NB4 (cell line): ENCODE measurements at regions not wholly inside any gene's neighbourhood (a gene's known extent, or its start where the extent isn't known, plus 50 kb on each side); places are given as distances from the start of the nearest gene placed in this dataset.

Experiments
- DNase-seq: peaks from one replicate; pipeline ENCODE4 v3.0.0; 2010; ENCODE audit warnings: low read depth
- H3K4me3 ChIP-seq: one replicate; pipeline ENCODE4 v1.5.1; 2011; ENCODE audit warnings: mild to moderate bottlenecking, low read depth, low read length, moderate library complexity
- MAX ChIP-seq: IDR thresholded peaks from 2 replicates; pipeline ENCODE4 v1.6.1; 2011; ENCODE audit warnings: low read depth, low read length
- MYC ChIP-seq: IDR thresholded peaks from 2 replicates; pipeline ENCODE4 v1.6.1; 2011; ENCODE audit warnings: low read depth, low read length
- POLR2A ChIP-seq: IDR thresholded peaks from 2 replicates; pipeline ENCODE4 v1.6.1; 2011; ENCODE audit warnings: mild to moderate bottlenecking; ENCODE audit not compliant: insufficient read length; ENCODE audit errors: extremely low read depth
- TF ChIP-seq, protein P1 (sequence below): IDR thresholded peaks from one replicate; pipeline ENCODE4 v1.5.1; 2012; ENCODE audit warnings: low read depth, low read length

GRCh38 chr4:28226962-28227361 lies 1366.3 kb downstream of the STIM2 start:
- no peak for DNase-seq
- H3K4me3 ChIP-seq = no peak overlapping the region
- TF ChIP-seq MYC (no peak), POLR2A (no peak), MAX (no peak)
- TF ChIP-seq, protein P1, sequence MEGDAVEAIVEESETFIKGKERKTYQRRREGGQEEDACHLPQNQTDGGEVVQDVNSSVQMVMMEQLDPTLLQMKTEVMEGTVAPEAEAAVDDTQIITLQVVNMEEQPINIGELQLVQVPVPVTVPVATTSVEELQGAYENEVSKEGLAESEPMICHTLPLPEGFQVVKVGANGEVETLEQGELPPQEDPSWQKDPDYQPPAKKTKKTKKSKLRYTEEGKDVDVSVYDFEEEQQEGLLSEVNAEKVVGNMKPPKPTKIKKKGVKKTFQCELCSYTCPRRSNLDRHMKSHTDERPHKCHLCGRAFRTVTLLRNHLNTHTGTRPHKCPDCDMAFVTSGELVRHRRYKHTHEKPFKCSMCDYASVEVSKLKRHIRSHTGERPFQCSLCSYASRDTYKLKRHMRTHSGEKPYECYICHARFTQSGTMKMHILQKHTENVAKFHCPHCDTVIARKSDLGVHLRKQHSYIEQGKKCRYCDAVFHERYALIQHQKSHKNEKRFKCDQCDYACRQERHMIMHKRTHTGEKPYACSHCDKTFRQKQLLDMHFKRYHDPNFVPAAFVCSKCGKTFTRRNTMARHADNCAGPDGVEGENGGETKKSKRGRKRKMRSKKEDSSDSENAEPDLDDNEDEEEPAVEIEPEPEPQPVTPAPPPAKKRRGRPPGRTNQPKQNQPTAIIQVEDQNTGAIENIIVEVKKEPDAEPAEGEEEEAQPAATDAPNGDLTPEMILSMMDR = no peak

- DNase-seq = no peak
- TF ChIP-seq POLR2A (no peak), MAX (no peak), MYC (no peak)
- H3K4me3 ChIP-seq = no peak overlapping the region
Observed at GRCh38 chr4:28227764-28228163, 1367.1 kb downstream of the STIM2 start.

DNA sequence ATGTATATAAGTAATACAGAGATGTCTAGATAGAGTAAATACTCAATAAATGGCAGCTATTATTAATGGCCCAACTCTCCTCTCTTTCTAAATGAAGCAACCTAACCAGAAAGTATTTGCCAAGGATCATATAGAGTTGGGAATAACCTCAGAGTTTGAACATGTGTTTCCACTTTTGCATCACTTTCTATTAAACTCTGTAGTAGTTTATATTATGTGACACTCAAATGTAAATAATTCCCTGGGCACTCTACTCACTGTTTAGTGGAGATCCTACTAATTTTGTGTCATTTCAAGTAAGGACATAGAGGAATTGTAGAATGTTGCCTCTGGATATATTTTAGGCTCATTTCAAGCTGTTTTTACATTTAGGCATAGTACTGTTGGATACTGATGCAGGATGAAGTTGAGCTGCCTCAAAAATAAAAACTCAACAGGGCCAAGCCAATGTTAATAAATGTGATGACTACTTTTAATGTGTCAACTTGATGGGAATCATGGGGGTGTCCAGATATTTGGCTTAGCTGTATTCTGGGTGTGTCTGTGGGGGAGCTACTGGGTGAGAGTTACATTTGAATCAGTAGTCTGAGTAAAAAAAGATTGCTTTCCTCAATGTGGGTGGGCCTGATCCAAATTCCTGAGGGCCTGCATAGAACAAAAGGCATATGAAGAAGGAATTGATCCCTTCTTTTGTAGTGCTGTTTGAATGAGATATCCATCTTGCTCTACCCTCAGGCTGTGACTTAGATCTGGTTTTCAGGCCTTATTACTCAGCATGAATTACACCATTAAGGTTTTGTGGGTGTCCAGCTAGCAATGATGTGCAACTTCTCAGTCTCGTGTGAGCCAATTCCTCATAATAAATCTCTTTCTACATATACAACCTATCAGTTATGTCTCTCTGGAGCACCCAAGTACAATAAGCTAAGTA lies 1368.2 kb downstream of the STIM2 start:
- TF ChIP-seq MYC (no peak), POLR2A (no peak), MAX (no peak)
- TF ChIP-seq, protein P1 = no peak
- DNase-seq = no peak
- no peak overlapping the region for H3K4me3 ChIP-seq

DNA sequence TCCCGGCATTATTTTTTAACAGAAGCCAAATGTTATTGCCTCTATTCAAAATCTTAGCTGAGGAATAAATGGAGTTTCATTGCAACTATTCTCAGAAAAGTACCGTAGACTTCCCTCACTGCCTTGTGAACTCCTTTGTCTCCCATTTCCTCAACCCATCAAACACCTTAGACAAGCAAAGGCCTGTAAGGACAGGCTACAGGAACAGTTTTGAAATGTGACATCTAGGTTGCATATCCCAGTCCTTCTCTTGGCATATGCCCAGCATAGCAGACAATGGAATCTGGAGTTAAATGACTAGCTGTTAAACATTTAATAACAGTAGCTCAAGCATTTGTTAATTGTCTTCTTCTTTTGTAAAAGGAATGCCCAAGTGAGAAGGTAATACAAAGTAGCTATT lies 1371.7 kb downstream of the STIM2 start:
- DNase-seq = no peak
- no peak overlapping the region for H3K4me3 ChIP-seq
- TF ChIP-seq MYC = no peak
- no peak for TF ChIP-seq POLR2A
- TF ChIP-seq, protein P1 = no peak
- no peak for TF ChIP-seq MAX

- H3K4me3 ChIP-seq = no peak overlapping the region
- DNase-seq = no peak
- TF ChIP-seq POLR2A (no peak), MYC (no peak), MAX (no peak)
- TF ChIP-seq, protein P1 = no peak
Observed at GRCh38 chr4:28232951-28233350, 1372.3 kb downstream of the STIM2 start.

DNA sequence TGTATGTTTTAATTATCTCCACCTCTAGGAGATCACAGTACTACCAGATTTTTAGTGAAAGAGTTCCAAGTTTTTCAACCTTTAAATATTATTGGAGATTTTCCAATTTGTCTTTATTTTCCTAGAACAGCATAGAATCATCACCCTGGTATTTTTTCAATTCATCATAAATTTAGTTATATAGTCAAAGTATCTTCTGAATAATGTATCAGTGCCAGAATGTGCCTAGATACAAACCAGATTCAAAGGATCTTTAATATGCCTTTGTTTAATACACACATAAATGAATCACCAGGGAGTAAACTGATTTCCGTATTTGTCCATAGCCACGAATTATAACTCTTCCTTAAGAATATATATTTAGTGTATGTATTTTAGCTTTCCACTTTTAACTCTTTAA lies 1373.1 kb downstream of the STIM2 start:
- no peak for DNase-seq
- no peak overlapping the region for H3K4me3 ChIP-seq
- TF ChIP-seq MYC (no peak), POLR2A (no peak), MAX (no peak)
- TF ChIP-seq, protein P1 = no peak
